Colonic mucosa (tissue), 4 donors: ENCODE measurements at regions not wholly inside any gene's neighbourhood (a gene's known extent, or its start where the extent isn't known, plus 50 kb on each side); places are given as distances from the start of the nearest gene placed in this dataset.

Experiments used
- DNase-seq: peaks from one replicate; pipeline ENCODE4 v3.0.0-alpha.2; 2020
- H3K27ac ChIP-seq: fragments of 200-600 bp; one replicate; pipeline ENCODE4 v1.8.0; 2021
- H3K27me3 ChIP-seq: fragments of 200-600 bp; one replicate; pipeline ENCODE4 v1.8.0; 2021
- H3K36me3 ChIP-seq: fragments of 200-600 bp; one replicate; pipeline ENCODE4 v1.8.0; 2021
- H3K4me1 ChIP-seq: fragments of 200-600 bp; one replicate; pipeline ENCODE4 v1.8.0; 2021; ENCODE audit warnings: mild to moderate bottlenecking
- H3K4me3 ChIP-seq: fragments of 200-600 bp; one replicate; pipeline ENCODE4 v1.8.0; 2021
- H3K9ac ChIP-seq, 2 donors: one replicate each; pipeline ENCODE4 v1.7.0; 2013; ENCODE audit warnings: control low read depth in 2 of 2, low read depth in 2 of 2, low read length in 2 of 2
- H3K9me3 ChIP-seq: fragments of 200-600 bp; one replicate; pipeline ENCODE4 v1.8.0; 2021
- intact Hi-C: fragments of 100-400 bp; cut with DNase I; formaldehyde crosslinking; loops from one replicate; pipeline ENCODE4 v1.14.1; 2022
- TF ChIP-seq, protein P1 (sequence below): fragments of 200-600 bp; IDR thresholded peaks from one replicate; pipeline ENCODE4 v1.8.0; 2022; ENCODE audit warnings: antibody characterized with exemption, mild to moderate bottlenecking
- donor health status: healthy.
- donor health status: DM: no; HTN: no; CAD: no.
- donor health status: DM: no; HTN: no; CAD: no.

DNA sequence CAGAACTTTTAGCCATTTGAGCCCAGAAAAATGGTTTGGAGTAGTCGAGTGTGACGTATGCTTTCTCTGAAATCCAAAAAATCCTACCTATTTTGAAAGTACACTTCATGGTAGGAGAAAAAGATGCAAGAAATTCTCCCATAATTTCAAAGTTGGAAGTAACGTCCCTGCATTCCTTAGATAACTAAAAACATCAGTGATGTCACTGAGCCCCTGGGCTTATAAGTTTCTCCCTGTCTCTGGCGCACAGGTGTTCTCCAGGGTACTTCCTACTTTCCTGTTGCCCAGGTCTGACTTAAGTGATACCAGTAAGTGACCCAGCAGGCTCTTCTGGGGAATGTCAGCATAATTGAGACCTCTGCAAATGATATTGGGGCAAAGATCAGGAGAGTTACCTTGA is 90.5 kb upstream of the WDR1 start:
- TF ChIP-seq, protein P1, sequence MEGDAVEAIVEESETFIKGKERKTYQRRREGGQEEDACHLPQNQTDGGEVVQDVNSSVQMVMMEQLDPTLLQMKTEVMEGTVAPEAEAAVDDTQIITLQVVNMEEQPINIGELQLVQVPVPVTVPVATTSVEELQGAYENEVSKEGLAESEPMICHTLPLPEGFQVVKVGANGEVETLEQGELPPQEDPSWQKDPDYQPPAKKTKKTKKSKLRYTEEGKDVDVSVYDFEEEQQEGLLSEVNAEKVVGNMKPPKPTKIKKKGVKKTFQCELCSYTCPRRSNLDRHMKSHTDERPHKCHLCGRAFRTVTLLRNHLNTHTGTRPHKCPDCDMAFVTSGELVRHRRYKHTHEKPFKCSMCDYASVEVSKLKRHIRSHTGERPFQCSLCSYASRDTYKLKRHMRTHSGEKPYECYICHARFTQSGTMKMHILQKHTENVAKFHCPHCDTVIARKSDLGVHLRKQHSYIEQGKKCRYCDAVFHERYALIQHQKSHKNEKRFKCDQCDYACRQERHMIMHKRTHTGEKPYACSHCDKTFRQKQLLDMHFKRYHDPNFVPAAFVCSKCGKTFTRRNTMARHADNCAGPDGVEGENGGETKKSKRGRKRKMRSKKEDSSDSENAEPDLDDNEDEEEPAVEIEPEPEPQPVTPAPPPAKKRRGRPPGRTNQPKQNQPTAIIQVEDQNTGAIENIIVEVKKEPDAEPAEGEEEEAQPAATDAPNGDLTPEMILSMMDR, result no peak
- H3K9me3 ChIP-seq, result no peaks in the 10 kb centered on the region
- DNase-seq, result no peak
- no peak overlapping the region for H3K9ac ChIP-seq
- H3K36me3 ChIP-seq, result no peaks in the 10 kb centered on the region
- H3K4me3 ChIP-seq, result no peak overlapping the region
- intact Hi-C loops, result no loop called here
- H3K27me3 ChIP-seq, result no peaks in the 10 kb centered on the region
- no peaks in the 10 kb centered on the region for H3K4me1 ChIP-seq
- H3K27ac ChIP-seq, result no peak overlapping the region

DNA sequence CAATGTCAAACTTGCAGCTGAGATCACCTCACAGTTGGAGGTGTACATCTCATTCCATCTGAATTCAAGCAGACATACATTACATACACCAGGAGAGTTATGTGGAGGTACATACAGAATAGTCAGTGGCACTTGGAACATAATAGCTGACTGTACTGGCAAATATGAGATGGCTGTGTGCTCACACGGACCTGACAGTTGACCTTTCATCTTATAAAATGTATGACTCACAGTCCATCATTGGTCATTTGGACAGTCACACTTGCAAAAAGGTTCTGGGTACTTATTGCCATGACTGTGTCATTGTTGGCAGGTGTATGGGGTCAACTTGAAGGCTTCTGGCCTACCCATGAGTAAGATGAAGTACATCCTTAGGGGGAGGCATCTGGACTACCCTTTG is 88.6 kb upstream of the WDR1 start:
- DNase-seq, result no peak
- Histone ChIP-seq H3K9me3 (no peaks in the 10 kb centered on the region), H3K27me3 (no peaks in the 10 kb centered on the region), H3K9ac (no peak overlapping the region), H3K27ac (no peak overlapping the region), H3K4me1 (no peaks in the 10 kb centered on the region), H3K36me3 (no peaks in the 10 kb centered on the region), H3K4me3 (no peak overlapping the region)
- intact Hi-C loops, result no loop called here
- TF ChIP-seq, protein P1, result no peak

DNA sequence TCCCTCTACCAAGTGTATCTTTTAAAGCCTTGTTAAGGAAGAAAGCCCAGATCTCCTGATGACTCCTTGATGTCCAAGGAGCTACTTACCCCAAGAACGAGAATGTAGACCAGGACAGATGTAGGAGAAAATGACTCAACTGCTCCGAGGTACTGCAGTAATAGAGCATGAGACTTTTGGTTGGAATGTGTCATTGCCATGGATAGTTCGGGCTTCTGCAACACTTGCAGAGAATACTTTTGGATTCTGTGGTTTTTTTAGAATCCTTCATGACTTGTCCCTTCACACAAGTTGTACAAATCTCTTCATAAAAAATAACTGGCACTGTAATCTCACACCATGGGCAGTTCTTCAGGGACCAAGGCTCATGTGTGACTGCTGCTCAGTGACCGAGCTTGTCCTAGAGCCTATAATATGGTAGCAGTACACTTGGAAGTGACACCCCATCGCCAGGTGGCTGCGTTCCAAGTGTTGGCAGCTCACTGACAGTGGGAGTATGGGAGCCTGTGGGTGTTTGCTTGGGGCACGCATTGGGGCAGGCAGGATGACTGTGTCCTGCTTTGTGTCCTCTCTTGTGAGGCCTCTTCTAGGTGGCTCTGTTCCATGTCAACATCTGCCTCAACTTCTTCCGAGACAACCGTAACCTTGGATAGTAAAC is 87.9 kb upstream of the WDR1 start:
- intact Hi-C loops, result no loop called here
- Histone ChIP-seq H3K9me3 (no peaks in the 10 kb centered on the region), H3K9ac (no peak overlapping the region), H3K27me3 (no peaks in the 10 kb centered on the region), H3K36me3 (no peaks in the 10 kb centered on the region), H3K4me1 (no peaks in the 10 kb centered on the region), H3K27ac (no peak overlapping the region), H3K4me3 (no peak overlapping the region)
- TF ChIP-seq, protein P1, result no peak
- peak; percentile 5 for DNase-seq

DNA sequence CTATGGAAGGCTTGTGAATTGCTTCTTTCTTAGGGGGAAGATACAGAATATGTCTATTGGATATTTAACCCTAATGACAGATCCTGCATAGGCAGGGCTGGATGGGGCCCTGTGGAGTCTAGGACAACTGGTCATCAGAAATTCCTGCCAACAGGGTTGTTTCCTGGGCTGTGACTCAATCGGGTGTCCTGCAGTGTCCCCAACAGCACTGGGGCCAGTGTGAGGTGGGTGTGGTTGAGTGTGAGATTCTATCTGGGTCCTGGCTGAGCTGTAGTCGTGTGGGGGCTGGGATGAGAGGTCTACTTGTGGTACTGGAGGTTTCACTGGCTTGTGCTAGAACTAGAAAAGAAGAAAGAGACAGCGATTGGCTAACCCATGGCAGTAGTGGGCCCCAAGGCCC is 87.3 kb upstream of the WDR1 start:
- no peaks in the 10 kb centered on the region for H3K36me3 ChIP-seq
- H3K9ac ChIP-seq, result no peak overlapping the region
- no peaks in the 10 kb centered on the region for H3K4me1 ChIP-seq
- H3K4me3 ChIP-seq, result no peak overlapping the region
- H3K9me3 ChIP-seq, result no peaks in the 10 kb centered on the region
- H3K27me3 ChIP-seq, result no peaks in the 10 kb centered on the region
- intact Hi-C loops, result no loop called here
- TF ChIP-seq, protein P1, result no peak
- H3K27ac ChIP-seq, result no peak overlapping the region
- DNase-seq, result peak; percentile 7

DNA sequence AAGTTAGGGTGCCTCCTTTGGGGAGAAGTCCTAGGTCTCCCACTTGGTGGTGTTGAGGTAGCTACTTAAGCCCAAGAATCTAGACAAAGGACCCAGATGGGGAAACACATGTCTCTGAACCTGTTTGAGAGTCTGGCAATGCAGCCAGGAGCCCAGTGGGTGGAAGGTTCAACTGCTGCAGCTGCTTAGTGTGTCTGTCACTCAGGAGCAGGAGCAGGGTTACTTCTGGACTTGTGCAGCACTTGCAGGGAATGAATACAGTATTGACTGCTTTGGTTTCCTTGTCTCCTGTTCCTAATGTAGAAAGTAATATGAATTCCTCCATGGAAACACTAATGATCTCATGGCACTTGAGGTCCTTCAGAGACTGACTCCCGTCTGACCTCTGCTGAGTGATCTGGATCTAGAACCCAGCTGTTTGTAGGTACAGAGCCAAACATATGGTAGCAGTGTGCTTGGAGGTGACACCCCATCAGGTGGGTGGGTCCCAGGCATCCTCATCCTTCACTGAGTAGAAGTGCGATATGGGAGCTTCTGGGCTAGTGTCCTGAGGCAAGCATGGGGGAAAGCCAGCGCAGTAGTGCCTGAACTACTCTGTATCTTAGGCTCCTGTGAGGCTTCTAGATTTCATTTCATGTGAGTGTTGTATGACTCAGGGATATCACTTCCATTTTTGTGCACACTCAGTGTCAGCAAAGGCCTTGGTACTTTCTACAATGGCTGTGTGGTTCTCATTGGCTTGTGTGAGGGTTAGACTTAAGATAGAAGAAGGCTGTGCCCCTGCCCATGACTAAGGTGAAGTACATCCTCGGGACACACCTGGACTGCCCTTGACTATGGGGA is 85.0 kb upstream of the WDR1 start:
- no peak for DNase-seq

More for the DNA sequence above, 85.0 kb upstream of the WDR1 start:
- Histone ChIP-seq H3K27ac (no peak overlapping the region), H3K27me3 (no peaks in the 10 kb centered on the region), H3K4me1 (no peaks in the 10 kb centered on the region), H3K4me3 (no peak overlapping the region), H3K9ac (no peak overlapping the region), H3K36me3 (no peaks in the 10 kb centered on the region), H3K9me3 (no peaks in the 10 kb centered on the region)
- TF ChIP-seq, protein P1, result no peak
- intact Hi-C loops, result no loop called here
